K562 (cell line): ENCODE measurements at regions not wholly inside any gene's neighbourhood (a gene's known extent, or its start where the extent isn't known, plus 50 kb on each side); places are given as distances from the start of the nearest gene placed in this dataset.

Experiments used
- ATAC-seq: fragments of 200-7000 bp; cut with Tn5 transposase; 3 replicates; pipeline ENCODE4 v1.9.1; 2020; ENCODE audit warnings: moderate library complexity
- BruUV-seq: library from RNA; stranded (reverse); fragments of 400-500 nt; replicated peaks from 2 replicates; lab custom pipeline; 2021; lab: Mats Ljungman, UMichigan
- CTCF ChIA-PET: fragments of 300-600 bp; formaldehyde crosslinking; extraction: SDS; loops from one replicate; lab custom pipeline; 2021; ENCODE audit warnings: low intra/inter-chr PET ratio; lab: Yijun Ruan, JAX
- POLR2A ChIA-PET: fragments of 300-600, 350-650 bp; sonication (Branson Sonifier 250); formaldehyde crosslinking; extraction: SDS; loops from one replicate; lab custom pipeline; 2021; ENCODE audit warnings: antibody characterized with exemption, inconsistent platforms; lab: Yijun Ruan, JAX
- DNase-seq, 4 experiments: peaks; one replicate each; pipeline versions ENCODE4 v3.0.0 to v3.0.0-alpha.2; 2011 to 2018; ENCODE audit warnings: low spot score in 3 of 4, mixed read lengths in 3 of 4; ENCODE audit errors: extremely low read depth in 1 of 4
- FAIRE-seq: peaks from 2 replicates; lab custom pipeline; 2011; peaks lifted over from hg19 to GRCh38; lab: Jason Lieb, UNC
- H2AFZ ChIP-seq: 2 replicates; pipeline ENCODE4 v1.6.0; 2011; ENCODE audit warnings: low read depth, low read length, control low read depth, inconsistent platforms
- H3K27ac ChIP-seq: fragments of 200-600 bp; 3 replicates; pipeline ENCODE4 v1.8.0; 2011; ENCODE audit warnings: low read depth, mild to moderate bottlenecking, control low read depth, inconsistent platforms, low read length, moderate library complexity, mixed read lengths; ENCODE audit errors: extremely low read depth
- H3K27me3 ChIP-seq, 2 experiments: fragments of 300-600 bp in 1 of 2; 2 replicates in 1 of 2; 3 replicates in 1 of 2; pipeline versions ENCODE4 v1.6.0 to v1.8.0; 2011; ENCODE audit warnings: inconsistent platforms in 2 of 2, low read length in 2 of 2, mild to moderate bottlenecking in 1 of 2, mixed read lengths in 1 of 2, moderate library complexity in 1 of 2; ENCODE audit not compliant: control insufficient read depth in 2 of 2, insufficient read depth in 2 of 2
- H3K36me3 ChIP-seq: fragments of 300-600 bp; 3 replicates; pipeline ENCODE4 v1.8.0; 2011; ENCODE audit warnings: mild to moderate bottlenecking, low read length, inconsistent platforms; ENCODE audit not compliant: control insufficient read depth, insufficient read depth
- H3K4me1 ChIP-seq, 2 experiments: fragments of 200-600 bp in 1 of 2; replicated peaks in 1 of 2; 2 replicates in 1 of 2; 3 replicates in 1 of 2; pipeline versions ENCODE4 v1.5.1 to v1.8.0; 2011; ENCODE audit warnings: inconsistent platforms in 2 of 2, low read length in 2 of 2, mild to moderate bottlenecking in 1 of 2, mixed read lengths in 1 of 2, moderate library complexity in 1 of 2; ENCODE audit not compliant: control insufficient read depth in 2 of 2, insufficient read depth in 2 of 2
- H3K4me2 ChIP-seq: 2 replicates; pipeline ENCODE4 v1.6.1; 2011; ENCODE audit warnings: low read length, control low read depth, inconsistent platforms, mixed read lengths; ENCODE audit not compliant: insufficient read depth
- H3K4me3 ChIP-seq: fragments of 200-600 bp; sonication (generic), shearing (Covaris generic); 2 replicates; pipeline ENCODE4 v1.5.1; 2016; ENCODE audit warnings: control low read depth, inconsistent platforms
- H3K79me2 ChIP-seq: fragments of 200-600 bp; 3 replicates; pipeline ENCODE4 v1.8.0; 2011; ENCODE audit warnings: low read length, inconsistent platforms; ENCODE audit not compliant: control insufficient read depth, insufficient read depth
- H3K9ac ChIP-seq, 2 experiments: 2 replicates each; pipeline versions ENCODE4 v1.6.0 to v1.6.1; 2011; ENCODE audit warnings: low read depth in 2 of 2, low read length in 2 of 2, control low read depth in 1 of 2, inconsistent platforms in 1 of 2, mild to moderate bottlenecking in 1 of 2, mixed read lengths in 1 of 2; ENCODE audit not compliant: insufficient read depth in 1 of 2
- H3K9me1 ChIP-seq: one replicate; pipeline ENCODE4 v1.6.0; 2011; ENCODE audit warnings: inconsistent platforms, mild to moderate bottlenecking, low read length, moderate library complexity; ENCODE audit not compliant: control insufficient read depth, insufficient read depth
- H3K9me3 ChIP-seq: replicated peaks from 2 replicates; pipeline ENCODE4 v1.5.1; 2011; ENCODE audit warnings: low read depth, low read length, inconsistent platforms; ENCODE audit not compliant: control insufficient read depth, insufficient read depth
- H4K20me1 ChIP-seq: replicated peaks from 2 replicates; pipeline ENCODE4 v1.6.1; 2011; ENCODE audit warnings: low read length, inconsistent platforms, mixed read lengths; ENCODE audit not compliant: control insufficient read depth, insufficient read depth
- CBX2 ChIP-seq: fragments of 200-600 bp; sonication (generic); IDR thresholded peaks from one replicate; pipeline ENCODE4 v1.6.1; 2012; ENCODE audit warnings: mild to moderate bottlenecking, low read length, inconsistent platforms; ENCODE audit not compliant: insufficient read depth, poor library complexity, severe bottlenecking
- CBX3 ChIP-seq, 2 experiments: IDR thresholded peaks; 1 replicate in 1 of 2; 2 replicates in 1 of 2; pipeline ENCODE4 v1.6.1; 2012; ENCODE audit warnings: inconsistent platforms in 2 of 2, low read length in 2 of 2, borderline replicate concordance in 1 of 2, control low read depth in 1 of 2
- HDGF ChIP-seq: fragments of 450-650 bp; IDR thresholded peaks from 2 replicates; pipeline ENCODE4 v1.6.1; 2016
- HSF4 ChIP-seq: fragments of 250-450 bp; sonication (Bioruptor Pico); IDR thresholded peaks from 2 replicates; pipeline ENCODE4 v2.1.2; 2022; ENCODE audit warnings: mild to moderate bottlenecking, moderate library complexity, borderline replicate concordance
- JUNB ChIP-seq: fragments of 450-650 bp; formaldehyde crosslinking; conservative IDR thresholded peaks from 2 replicates; pipeline ENCODE4 v1.4.0; 2020; ENCODE audit warnings: mild to moderate bottlenecking
- KAT7 ChIP-seq: sonication (generic); formaldehyde crosslinking; IDR thresholded peaks from 2 replicates; pipeline ENCODE4 v1.8.0; 2022; ENCODE audit warnings: missing genetic modification reagents, mild to moderate bottlenecking, borderline replicate concordance
- NCOR1 ChIP-seq: fragments of 450-650 bp; IDR thresholded peaks from 2 replicates; pipeline ENCODE4 v1.6.1; 2016; ENCODE audit warnings: mild to moderate bottlenecking, moderate library complexity
- NR2C2 ChIP-seq, 2 experiments: fragments of 200-800 bp in 1 of 2; sonication (Bioruptor generic) in 1 of 2; sonication (generic) in 1 of 2; formaldehyde crosslinking in 1 of 2; IDR thresholded peaks; 2 replicates each; pipeline versions ENCODE4 v1.6.1 to v1.8.0; 2016 to 2022; ENCODE audit warnings: mild to moderate bottlenecking in 1 of 2, missing compliant biosample characterization in 1 of 2, missing genetic modification characterization in 1 of 2, missing genetic modification reagents in 1 of 2
- RB1 ChIP-seq: fragments of 450-650 bp; IDR thresholded peaks from 2 replicates; pipeline ENCODE4 v1.6.1; 2017; ENCODE audit warnings: low read depth, mild to moderate bottlenecking
- RFX7 ChIP-seq: fragments of 250-450 bp; sonication (Bioruptor Pico); IDR thresholded peaks from 2 replicates; pipeline ENCODE4 v1.5.1; 2021; ENCODE audit warnings: mild to moderate bottlenecking
- SIN3B ChIP-seq: fragments of 450-650 bp; IDR thresholded peaks from 2 replicates; pipeline ENCODE4 v1.6.1; 2017; ENCODE audit warnings: low read depth, mild to moderate bottlenecking, moderate library complexity
- SNRNP70 ChIP-seq: fragments of 200-400 bp; formaldehyde crosslinking; optimal IDR thresholded peaks from 2 replicates; pipeline ENCODE3; 2017; ENCODE audit warnings: low read depth, low read length
- TCF3 ChIP-seq: sonication (generic); formaldehyde crosslinking; IDR thresholded peaks from 2 replicates; pipeline ENCODE4 v1.4.0; 2020; ENCODE audit warnings: mild to moderate bottlenecking, missing genetic modification reagents
- ZBED1 ChIP-seq: IDR thresholded peaks from 2 replicates; pipeline ENCODE4 v1.6.1; 2014
- ZC3H4 ChIP-seq: sonication (generic); formaldehyde crosslinking; IDR thresholded peaks from 2 replicates; pipeline ENCODE4 v1.9.0; 2021; ENCODE audit warnings: missing genetic modification reagents, borderline replicate concordance
- ZNF24 ChIP-seq: fragments of 450-650 bp; IDR thresholded peaks from 2 replicates; pipeline ENCODE4 v1.6.1; 2016
- ZNF408 ChIP-seq: fragments of 250-450 bp; sonication (Bioruptor Pico); IDR thresholded peaks from 2 replicates; pipeline ENCODE4 v1.4.0; 2020; ENCODE audit warnings: low read depth, mild to moderate bottlenecking, moderate library complexity
- WGBS: fragments of 100-300 bp; shearing (Covaris generic); methylation state at CpG from one replicate; pipeline ENCODE4 v1.1.6; 2016; ENCODE audit warnings: low coverage, mixed read lengths; ENCODE audit not compliant: insufficient coverage; ENCODE audit errors: missing lambda C conversion rate; 5-methylcytosine and 5-hydroxymethylcytosine counted together
- in situ Hi-C: fragments of 300-500 bp; cut with MboI; formaldehyde crosslinking; loops from 4 replicates; pipeline ENCODE4 v1.15.0; 2018; ENCODE audit warnings: inconsistent platforms, mixed read lengths
- intact Hi-C: fragments of 100-400 bp; cut with micrococcal nuclease; formaldehyde crosslinking; loops from 2 replicates; pipeline ENCODE4 v1.14.2; 2022
- TF ChIP-seq, protein P1 (sequence below): conservative IDR thresholded peaks from 2 replicates; pipeline ENCODE4 v1.6.1; 2011; ENCODE audit warnings: low read depth, mild to moderate bottlenecking, low read length; ENCODE audit not compliant: control insufficient read depth
- TF ChIP-seq, protein P2 (sequence below), 2 experiments: fragments of 450-650 bp; conservative IDR thresholded peaks; 2 replicates each; pipeline ENCODE4 v1.6.1; 2017; ENCODE audit warnings: mild to moderate bottlenecking in 2 of 2, moderate library complexity in 2 of 2

DNA sequence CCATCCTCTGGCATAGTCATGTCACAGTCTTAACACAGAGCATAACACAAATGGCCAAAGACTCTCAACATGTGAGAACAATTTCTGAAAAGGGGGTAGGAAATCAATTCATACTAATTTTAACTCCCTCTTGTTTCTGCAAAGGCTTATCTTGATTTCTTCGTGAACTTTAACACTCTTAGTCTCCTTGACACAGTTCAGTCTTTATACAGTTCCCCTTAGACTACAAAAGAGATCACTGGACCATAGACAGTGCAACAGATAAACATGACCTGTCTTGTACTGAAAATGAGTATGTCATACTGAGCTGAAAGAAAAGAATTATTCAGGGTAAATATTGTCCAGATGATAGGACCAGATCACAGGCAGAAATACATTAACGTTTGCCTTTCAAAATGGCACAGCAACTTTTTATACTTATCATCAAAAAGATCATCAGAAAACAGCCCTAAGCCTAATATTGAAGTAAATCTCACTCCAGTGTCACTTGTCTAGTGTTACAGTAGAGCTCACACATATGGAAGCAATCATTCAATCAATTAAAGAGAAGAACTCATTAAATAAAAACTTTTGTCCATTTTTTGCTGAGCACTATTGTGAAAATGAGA is 56.4 kb upstream of the VRK2 start:
- no peaks in the 10 kb centered on the region for H3K79me2 ChIP-seq
- intact Hi-C loops: no loop called here
- in situ Hi-C loops: no loop called here
- ChIA-PET CTCF (no interaction called here), POLR2A (no interaction called here)
- no peaks in the 10 kb centered on the region for H3K9me1 ChIP-seq
- no peaks in the 10 kb centered on the region; the same call in 1 of the 2 replicates for H3K9me3 ChIP-seq
- H3K4me1 ChIP-seq: no peaks in the 10 kb centered on the region
- H3K9ac ChIP-seq: no peak overlapping the region
- H3K4me2 ChIP-seq: no peak overlapping the region
- no peak overlapping the region for H3K4me3 ChIP-seq
- DNase-seq: no peak
- no peak for ATAC-seq
- TF ChIP-seq KAT7 (CRISPR knock-in tag) (no peak), ZBED1 (no peak), ZNF24 (no peak), NR2C2 (CRISPR knock-in tag; IDR thresholded peaks at IDR 0.05) (no peak), NR2C2 (tag; IDR thresholded peaks at IDR 0.05) (no peak), TCF3 (CRISPR knock-in tag) (no peak), CBX2 (no peak), NCOR1 (no peak), SIN3B (no peak), RFX7 (CRISPR knock-in tag) (no peak), CBX3 (IDR thresholded peaks at IDR 0.05; ENCODE audit: borderline replicate concordance in 1 of 2, low read length in 2 of 2) (no peak), JUNB (no peak), SNRNP70 (no peak), RB1 (no peak), ZC3H4 (no peak), HSF4 (CRISPR knock-in tag) (no peak), HDGF (no peak), ZNF408 (CRISPR knock-in tag) (no peak)
- TF ChIP-seq, protein P1, sequence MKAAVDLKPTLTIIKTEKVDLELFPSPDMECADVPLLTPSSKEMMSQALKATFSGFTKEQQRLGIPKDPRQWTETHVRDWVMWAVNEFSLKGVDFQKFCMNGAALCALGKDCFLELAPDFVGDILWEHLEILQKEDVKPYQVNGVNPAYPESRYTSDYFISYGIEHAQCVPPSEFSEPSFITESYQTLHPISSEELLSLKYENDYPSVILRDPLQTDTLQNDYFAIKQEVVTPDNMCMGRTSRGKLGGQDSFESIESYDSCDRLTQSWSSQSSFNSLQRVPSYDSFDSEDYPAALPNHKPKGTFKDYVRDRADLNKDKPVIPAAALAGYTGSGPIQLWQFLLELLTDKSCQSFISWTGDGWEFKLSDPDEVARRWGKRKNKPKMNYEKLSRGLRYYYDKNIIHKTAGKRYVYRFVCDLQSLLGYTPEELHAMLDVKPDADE: no peak
- TF ChIP-seq, protein P2, sequence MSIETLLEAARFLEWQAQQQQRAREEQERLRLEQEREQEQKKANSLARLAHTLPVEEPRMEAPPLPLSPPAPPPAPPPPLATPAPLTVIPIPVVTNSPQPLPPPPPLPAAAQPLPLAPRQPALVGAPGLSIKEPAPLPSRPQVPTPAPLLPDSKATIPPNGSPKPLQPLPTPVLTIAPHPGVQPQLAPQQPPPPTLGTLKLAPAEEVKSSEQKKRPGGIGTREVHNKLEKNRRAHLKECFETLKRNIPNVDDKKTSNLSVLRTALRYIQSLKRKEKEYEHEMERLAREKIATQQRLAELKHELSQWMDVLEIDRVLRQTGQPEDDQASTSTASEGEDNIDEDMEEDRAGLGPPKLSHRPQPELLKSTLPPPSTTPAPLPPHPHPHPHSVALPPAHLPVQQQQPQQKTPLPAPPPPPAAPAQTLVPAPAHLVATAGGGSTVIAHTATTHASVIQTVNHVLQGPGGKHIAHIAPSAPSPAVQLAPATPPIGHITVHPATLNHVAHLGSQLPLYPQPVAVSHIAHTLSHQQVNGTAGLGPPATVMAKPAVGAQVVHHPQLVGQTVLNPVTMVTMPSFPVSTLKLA (conservative IDR thresholded peaks at IDR 0.05): no peak
- no TSS peak for BruUV-seq
- no peaks in the 10 kb centered on the region for H3K27me3 ChIP-seq
- no peaks in the 10 kb centered on the region for H4K20me1 ChIP-seq
- H2AFZ ChIP-seq: no peak overlapping the region
- H3K27ac ChIP-seq: no peak overlapping the region
- no peak for FAIRE-seq
- 3% methylated on average over 2 of the region's 2 CpGs for WGBS
- H3K36me3 ChIP-seq: no peaks in the 10 kb centered on the region
